Activated CD4-positive, CD25-positive, alpha-beta regulatory T cell treated with anti-CD3 and anti-CD28 coated beads, Interleukin-2, amount 50 U/mL, for 72 hours (primary cell): ENCODE measurements at regions not wholly inside any gene's neighbourhood (a gene's known extent, or its start where the extent isn't known, plus 50 kb on each side); places are given as distances from the start of the nearest gene placed in this dataset.

Experiments used
- DNase-seq: peaks from one replicate; pipeline ENCODE4 v3.0.0; 2021

DNA sequence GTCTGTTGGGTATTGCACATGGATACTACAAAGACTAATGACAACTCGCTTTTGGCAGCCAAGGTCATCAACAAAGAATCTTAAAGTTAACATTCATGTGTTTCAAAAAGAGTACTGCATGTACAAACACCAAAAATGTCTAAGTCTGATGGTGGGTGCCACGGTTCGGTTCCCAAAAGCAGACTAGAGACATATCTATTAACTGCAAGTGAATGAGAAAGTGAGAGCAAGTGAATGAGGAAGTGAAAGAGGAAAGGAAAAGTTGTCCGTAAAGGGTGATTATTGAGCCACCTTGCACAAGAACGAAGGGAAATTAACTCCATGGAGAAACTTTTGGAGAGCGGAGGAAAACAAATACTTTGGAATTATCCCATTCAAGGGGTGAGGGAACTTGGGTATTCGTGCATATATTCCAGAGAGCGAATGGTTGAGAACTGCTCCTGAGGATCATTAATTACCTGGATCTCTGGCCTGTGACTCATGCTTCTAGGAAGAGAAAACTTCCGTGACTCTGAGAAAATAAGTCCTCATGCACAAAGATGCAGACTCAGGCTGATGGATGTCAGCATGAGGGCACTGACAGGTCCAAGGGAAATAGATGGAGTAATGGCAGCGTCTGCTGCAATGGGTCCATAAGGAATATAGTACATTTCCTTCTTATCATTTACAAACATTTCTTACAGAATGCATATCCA, 336.5 kb upstream of the TGFBR2 start:
- no peak for DNase-seq

GRCh38 chr3:30271781-30272180, 334.6 kb upstream of the TGFBR2 start:
- no peak for DNase-seq

DNA sequence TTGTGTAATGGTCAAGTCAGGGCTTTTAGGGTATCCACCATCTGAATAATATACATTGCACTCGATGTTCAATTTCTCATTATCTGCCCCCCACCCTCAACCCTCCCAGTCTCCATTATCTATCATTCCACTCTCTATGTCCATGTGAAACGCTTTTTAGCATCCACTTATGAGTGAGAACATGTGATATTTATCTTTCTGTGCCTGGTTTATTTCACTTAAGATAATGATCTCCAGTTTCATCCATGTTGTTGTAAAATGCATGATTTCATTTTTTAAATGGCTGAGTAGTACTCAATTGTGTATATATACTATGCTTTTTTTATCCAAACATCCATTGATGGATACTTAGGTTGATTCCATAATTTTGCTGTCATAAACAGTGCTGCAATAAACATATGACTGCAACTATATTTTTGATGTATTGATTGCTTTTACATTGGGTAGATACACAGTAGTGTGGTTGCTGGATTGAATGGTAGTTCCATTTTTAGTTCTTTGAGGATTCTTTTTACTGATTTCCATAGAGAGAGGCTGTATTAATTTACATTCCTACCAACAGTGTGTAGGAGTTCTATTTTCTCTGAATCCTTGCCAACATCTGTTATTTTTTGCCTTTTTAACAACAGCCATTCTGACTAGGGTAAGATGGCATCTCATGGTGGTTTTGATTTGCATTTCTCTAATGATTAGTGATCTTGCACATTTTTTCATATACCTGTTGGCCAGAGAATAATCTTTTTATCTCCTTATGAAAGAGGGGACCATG, 332.9 kb upstream of the TGFBR2 start:
- no peak for DNase-seq

DNA sequence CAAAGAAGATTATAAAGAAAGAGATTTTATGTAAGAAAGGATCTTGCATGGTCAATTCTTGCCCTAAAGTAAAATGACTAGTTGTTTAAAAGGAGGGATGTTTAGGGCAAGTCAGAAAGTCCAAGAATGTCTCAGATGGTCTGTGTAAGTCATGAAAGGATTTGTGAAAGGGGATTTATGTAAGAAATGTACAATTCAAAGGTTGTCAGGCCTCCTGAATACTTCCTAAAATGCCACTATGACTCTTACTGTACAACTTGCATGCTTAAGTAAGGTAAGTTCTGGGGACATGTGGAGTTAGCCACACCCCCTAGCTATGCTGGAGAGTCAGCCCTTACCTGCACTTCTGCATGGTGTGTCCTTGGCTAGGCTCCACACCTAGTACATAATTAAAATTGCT, 328.9 kb upstream of the TGFBR2 start:
- DNase-seq: no peak

DNA sequence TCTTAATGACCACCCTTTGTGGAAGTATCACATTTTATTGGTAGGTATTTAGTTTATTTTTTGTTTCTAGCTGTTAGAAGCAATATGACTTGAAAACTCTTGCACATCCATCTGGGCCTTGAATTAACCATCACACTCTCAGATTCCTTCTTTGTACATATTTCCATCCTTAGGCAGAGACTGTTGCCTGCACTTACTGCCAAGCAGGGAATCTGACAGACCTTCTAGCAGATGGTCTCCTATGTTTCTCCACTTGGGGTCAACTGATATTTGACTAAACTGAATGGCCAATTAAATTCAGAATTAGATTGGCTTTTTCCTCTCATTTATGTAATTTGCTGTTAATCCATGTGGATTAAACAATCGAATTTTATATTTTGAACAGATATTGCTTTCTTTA, 324.9 kb upstream of the TGFBR2 start:
- no peak for DNase-seq

DNA sequence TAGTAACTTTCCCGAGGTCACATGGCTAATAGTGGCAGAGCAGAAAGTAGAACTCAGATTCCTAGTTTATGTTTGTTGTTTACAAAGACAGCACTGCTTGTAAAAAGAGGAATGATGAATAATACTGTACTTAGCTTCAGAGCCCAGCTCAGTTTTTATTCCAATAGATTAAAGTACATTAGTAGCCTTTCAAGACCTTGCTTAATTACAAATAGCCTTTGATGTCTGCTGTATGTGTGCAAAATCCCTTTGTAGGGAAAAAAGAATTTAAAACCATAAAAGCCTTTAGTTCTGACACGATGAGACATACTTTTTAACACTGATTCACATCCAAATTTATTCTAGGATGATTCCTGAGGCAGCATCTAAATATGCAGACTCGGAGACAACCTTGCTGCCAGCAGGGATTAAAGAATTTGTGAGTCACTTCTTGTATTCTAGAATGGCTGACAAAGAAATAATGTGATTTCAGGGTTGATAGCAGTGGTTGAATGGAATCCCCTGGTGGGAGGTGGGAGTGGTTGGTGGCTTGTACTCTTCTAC, 324.2 kb upstream of the TGFBR2 start:
- no peak for DNase-seq

DNA sequence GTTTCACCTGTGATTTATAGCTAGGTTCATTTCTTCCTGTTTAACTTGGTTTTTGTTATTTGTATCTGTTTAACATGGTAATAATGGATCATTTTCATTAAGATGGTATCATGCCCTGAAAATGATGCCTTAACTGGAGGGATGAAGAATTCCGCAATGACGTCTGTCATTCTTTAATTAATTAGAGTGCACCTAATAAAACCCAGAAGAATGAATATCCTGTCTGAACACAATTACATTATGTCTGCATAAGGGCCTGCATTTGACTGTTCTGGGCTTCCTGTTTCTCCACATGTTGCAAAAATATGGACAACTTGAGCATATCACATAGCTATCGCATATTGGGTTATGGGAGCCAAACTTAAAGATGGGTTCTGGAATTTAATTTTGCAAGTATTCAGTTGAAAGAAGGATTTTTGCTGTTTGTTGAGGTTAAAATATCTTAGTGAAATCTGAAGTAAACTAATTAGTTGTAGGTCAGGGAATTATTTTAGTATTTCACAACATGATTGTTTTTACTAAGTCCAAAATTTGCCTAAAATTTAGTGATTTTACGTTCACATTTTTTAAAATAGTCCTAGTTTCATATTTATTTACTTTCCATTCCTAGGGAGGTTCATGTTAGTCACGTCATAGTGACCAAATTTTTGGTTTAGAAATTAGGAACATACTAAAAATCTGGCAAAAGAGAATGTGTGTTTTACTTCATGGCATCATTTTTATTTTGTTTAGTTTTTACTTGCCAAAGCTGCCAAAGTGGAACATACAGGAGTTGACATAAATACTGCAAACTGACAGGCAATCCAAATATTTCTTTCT, 321.0 kb upstream of the TGFBR2 start:
- no peak for DNase-seq

GRCh38 chr3:30286007-30286669, 320.3 kb upstream of the TGFBR2 start:
- DNase-seq: no peak

GRCh38 chr3:30286811-30287210, 319.6 kb upstream of the TGFBR2 start:
- no peak for DNase-seq

DNA sequence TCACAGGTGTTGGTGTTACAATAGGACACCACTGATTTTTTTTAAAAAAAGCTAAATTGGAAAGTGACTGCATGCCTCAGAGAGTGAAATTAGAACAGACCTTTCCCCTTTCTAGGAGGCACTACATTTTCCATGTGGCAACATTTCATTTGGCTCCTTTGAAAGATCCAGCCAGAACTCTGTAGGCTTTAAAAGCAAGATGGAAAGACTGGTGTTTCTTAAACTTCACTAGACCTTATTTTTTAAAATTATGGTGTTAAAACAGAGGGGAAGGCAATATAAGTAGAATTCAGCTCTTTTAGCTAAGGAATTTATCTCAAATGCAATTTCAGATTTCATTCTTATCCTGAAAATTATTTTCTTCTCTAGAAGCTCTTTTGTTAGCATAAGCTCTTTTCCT, 317.6 kb upstream of the TGFBR2 start:
- DNase-seq: no peak

DNA sequence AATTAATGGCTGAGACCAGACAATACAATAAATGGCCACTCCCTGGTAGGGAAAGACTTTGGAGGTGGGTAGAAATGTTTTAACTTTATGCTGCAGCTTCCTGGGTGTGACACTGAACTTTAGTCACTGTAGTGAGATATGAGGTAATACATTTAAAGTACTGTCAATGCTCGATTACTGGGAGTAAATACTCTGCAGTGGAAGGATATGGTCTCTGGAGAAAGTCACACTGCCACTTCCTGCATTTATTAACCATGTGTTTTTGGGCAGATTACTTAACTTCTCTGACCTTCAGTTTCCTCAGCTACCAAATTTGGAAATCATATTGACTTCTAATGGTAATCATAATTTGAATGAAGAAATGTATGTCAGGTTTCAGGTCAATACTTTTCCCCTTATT, 317.1 kb upstream of the TGFBR2 start:
- no peak for DNase-seq

- DNase-seq: no peak
Observed at GRCh38 chr3:30289766-30290165, 316.6 kb upstream of the TGFBR2 start.

DNA sequence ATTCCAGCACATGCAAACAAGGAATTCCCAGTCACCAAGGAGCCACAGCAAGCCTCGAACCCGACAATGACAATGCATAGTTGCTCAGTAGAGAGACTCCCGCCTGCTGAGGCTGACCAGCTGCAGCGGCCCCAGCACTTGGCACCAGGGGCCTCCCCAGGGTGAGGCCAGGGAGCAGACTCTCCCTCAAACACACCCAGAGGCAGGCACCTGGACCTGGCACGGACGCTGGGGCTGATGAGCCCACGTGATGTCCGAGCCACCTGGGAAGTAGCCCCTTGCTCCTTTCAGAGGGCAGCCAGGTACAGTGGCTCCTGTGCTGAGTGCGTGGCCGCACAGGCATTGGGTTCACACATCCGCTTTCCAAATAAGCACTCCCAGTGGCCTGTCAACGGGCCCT, 315.9 kb upstream of the TGFBR2 start:
- no peak for DNase-seq

DNA sequence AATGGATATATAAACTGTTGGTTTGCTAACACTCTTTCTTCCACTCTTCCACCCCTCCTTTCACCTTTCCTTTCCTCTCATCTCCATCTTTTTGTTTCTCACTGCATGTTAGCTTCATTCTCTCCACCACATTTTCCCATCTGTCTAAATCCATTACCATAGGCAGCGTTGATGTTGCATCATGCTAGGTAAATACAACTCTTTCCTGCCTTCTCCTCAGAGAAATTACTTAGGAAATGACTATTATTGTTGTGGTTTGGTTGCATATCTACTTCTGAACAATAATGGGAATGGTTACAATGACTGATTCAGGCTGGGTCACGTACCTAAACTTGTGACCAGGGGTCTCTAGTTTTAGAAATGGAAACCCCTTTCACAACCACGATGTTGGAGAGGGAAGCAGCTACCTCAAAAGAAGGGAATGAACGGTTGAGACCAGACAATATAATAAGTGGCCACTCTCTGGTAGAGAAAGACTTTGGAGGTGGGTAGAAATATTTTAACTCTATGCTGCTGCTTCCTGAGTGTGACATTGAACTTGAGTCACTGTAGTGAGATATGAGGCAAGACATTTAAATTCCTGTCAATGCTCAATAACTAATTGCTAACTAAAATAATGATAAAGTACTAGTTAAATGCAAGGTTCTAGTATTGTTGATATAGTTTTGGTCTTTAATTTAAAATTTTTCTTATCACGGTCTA, 314.1 kb upstream of the TGFBR2 start:
- no peak for DNase-seq

GRCh38 chr3:30293621-30294240, 312.7 kb upstream of the TGFBR2 start:
- no peak for DNase-seq

DNA sequence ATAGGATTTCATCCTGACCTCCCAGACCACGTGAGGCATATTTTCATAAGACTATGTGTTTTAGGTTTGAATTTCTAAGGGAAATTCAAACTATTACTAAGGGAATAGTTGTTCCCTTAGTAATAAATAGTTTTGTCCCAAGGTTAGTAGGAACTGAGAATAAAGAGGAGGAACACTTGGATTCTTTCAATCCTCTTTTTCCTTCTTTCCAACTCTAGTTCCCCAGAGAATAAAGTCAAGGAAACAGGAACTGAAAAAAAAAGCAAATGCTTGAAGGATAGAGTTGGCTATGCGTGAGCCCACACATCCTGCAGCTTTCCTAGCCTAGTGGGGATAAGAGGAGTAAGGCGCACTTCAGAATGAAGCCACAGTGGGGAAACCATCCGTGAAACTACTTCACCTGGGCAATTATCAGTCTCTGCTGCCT, 312.1 kb upstream of the TGFBR2 start:
- DNase-seq: no peak

- DNase-seq: no peak
Observed at GRCh38 chr3:30297112-30297511, 309.3 kb upstream of the TGFBR2 start.

DNA sequence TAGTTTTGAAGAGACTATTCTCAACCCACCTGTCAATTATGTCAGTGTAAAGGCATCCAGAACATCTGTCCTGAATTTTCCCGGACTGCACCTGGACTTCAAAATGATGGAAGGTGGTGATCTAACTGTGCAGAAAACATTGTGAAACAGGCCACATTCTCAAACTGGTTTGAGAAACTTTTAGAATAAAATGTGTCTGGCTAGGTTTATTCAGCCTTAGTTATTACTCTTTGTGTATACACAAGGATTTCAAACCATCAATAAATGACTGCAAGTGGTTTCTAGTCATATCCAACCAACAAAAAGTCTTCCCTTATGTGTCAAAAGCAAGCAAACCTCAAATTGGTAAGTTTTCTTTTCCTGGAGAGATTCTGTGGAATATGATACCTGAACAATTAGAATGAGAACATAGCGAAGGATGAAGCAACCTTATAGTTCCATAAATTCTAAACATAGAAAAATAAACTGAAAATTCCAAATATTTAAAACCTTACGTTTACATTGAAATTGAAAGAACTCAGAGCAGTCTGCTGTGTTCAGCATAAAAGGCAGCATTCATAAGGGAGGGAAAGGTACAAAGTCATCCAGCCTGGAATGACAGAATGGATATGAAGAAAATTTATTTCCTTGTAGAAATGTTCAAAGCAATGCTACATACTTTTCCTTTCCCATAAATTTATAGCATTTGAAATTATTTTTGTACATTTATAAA, 306.6 kb upstream of the TGFBR2 start:
- DNase-seq: no peak

GRCh38 chr3:30300809-30301208, 305.6 kb upstream of the TGFBR2 start:
- no peak for DNase-seq

DNA sequence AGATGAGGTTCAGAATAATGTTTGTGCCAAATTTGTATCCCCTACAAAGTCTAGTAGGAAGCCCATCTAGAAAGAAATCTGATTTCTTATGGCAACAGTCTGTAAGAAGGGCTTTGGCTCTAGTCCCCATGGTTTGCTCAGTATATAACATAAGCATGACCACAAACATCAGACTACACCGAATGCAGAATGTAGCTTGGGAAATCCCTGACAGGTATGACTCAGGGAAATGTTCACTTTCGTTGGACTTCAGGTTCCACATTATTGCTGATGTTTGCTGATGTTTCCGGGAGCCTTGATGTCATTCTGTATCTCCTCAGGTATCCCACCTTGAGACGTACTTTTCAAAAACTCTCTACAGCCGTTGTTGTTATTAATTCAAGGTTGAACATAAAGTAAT, 304.4 kb upstream of the TGFBR2 start:
- no peak for DNase-seq

DNA sequence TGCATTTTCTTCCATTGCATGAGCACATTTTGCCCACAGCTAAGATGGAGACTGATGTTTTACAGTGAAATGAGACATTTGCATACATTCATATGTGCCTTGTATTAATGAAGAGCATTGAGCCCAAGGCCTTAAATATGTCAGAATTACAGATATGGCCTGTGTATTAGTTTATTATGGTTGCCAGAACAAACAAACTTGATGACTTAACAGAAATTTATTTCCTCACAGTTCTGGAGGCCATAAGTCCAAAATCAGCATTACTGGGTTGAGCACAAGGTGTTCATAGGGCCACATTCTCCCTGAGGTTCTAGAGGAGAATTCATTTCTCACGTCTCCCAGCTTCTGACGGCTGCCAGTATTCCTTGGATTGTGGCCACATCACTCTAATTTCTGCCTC, 302.6 kb upstream of the TGFBR2 start:
- no peak for DNase-seq
